Spleen (tissue), 11 donors: ENCODE measurements at regions not wholly inside any gene's neighbourhood (a gene's known extent, or its start where the extent isn't known, plus 50 kb on each side); places are given as distances from the start of the nearest gene placed in this dataset.

ENCODE experiments used
- DNase-seq: peaks from one replicate; pipeline ENCODE4 v3.0.0-alpha.2; 2020
- H3K27ac ChIP-seq, 8 donors: fragments of 200-600 bp; sonication (generic) in 7 of 8; 1 replicate in 4 of 8; 2 replicates in 4 of 8; pipeline versions ENCODE4 v1.5.0 to v1.8.0; 2016 to 2021; ENCODE audit warnings: inconsistent platforms in 4 of 8, mild to moderate bottlenecking in 4 of 8, moderate library complexity in 1 of 8
- H3K27me3 ChIP-seq, 7 donors: fragments of 200-600 bp; sonication (generic) in 6 of 7; replicated peaks in 1 of 7; 1 replicate in 4 of 7; 2 replicates in 3 of 7; pipeline versions ENCODE4 v1.5.0 to v1.8.0; 2016 to 2021; ENCODE audit warnings: inconsistent platforms in 3 of 7, mild to moderate bottlenecking in 1 of 7
- H3K36me3 ChIP-seq, 6 donors: fragments of 200-600 bp; sonication (generic) in 5 of 6; 1 replicate in 4 of 6; 2 replicates in 2 of 6; pipeline versions ENCODE4 v1.5.0 to v1.8.0; 2016 to 2021; ENCODE audit warnings: inconsistent platforms in 2 of 6
- H3K4me1 ChIP-seq, 6 donors: fragments of 200-600 bp; sonication (generic) in 5 of 6; 1 replicate in 3 of 6; 2 replicates in 3 of 6; pipeline versions ENCODE4 v1.5.0 to v1.8.0; 2016 to 2021; ENCODE audit warnings: inconsistent platforms in 3 of 6
- H3K4me3 ChIP-seq, 8 donors: fragments of 200-600 bp; sonication (generic) in 7 of 8; 1 replicate in 4 of 8; 2 replicates in 4 of 8; pipeline versions ENCODE4 v1.5.0 to v1.8.0; 2016 to 2021; ENCODE audit warnings: inconsistent platforms in 4 of 8, mild to moderate bottlenecking in 4 of 8, moderate library complexity in 2 of 8
- H3K9me3 ChIP-seq, 8 donors: fragments of 200-600 bp; sonication (generic) in 7 of 8; 1 replicate in 4 of 8; 2 replicates in 4 of 8; pipeline versions ENCODE4 v1.5.0 to v1.8.0; 2016 to 2021; ENCODE audit warnings: inconsistent platforms in 4 of 8
- CTCF ChIP-seq, 11 experiments: fragments of 200-600 bp in 7 of 11; fragments of 450-650 bp in 4 of 11; sonication (generic) in 4 of 11; IDR thresholded peaks in 8 of 11; conservative IDR thresholded peaks in 3 of 11; 1 replicate in 7 of 11; 2 replicates in 4 of 11; pipeline versions ENCODE4 v1.4.0 to v1.8.0; 2016 to 2021; ENCODE audit warnings: antibody characterized with exemption in 11 of 11, inconsistent platforms in 4 of 11, mild to moderate bottlenecking in 1 of 11
- POLR2A ChIP-seq, 3 donors: fragments of 450-650 bp; IDR thresholded peaks; one replicate each; pipeline ENCODE4 v1.5.1; 2017; ENCODE audit warnings: antibody characterized with exemption in 3 of 3, mild to moderate bottlenecking in 1 of 3
- POLR2AphosphoS5 ChIP-seq, 3 donors: sonication (generic); formaldehyde crosslinking; IDR thresholded peaks; one replicate each; pipeline ENCODE4 v1.5.1; 2017; ENCODE audit warnings: antibody characterized with exemption in 3 of 3
- WGBS, 5 donors: extraction: QIAGEN DNeasy Blood & Tissue Kit in 3 of 5; methylation state at CpG; one replicate each; pipeline versions ENCODE4 v1.1.5 to v1.1.7; 2013 to 2018; 5-methylcytosine and 5-hydroxymethylcytosine counted together
- intact Hi-C: fragments of 100-400 bp; cut with DNase I; formaldehyde crosslinking; loops from one replicate; pipeline ENCODE4 v1.15.0; 2023; ENCODE audit warnings: low total_unique reads
- donor health status: healthy with polysubstance abuse.
- donor health status: DM: no; HTN: no; CAD: no; lungs with moderate emphysema.
- donor health status: DM: no; HTN: no; CAD: no.
- donor health status: Bipolar disorder and iron deficiency.
- donor health status: healthy.
- donor health status: DM: no; HTN: no; CAD: no.
- donor health status: DM: yes; HTN: yes; CAD: no.

GRCh38 chr6:100096936-100097335, 102.9 kb upstream of the MCHR2 start:
- no peak overlapping the region for H3K4me3 ChIP-seq
- H3K4me1 ChIP-seq = no peaks in the 10 kb centered on the region
- no peak for TF ChIP-seq CTCF (IDR thresholded peaks at IDR 0.05 in 8 of 11, conservative IDR thresholded peaks at IDR 0.05 in 3 of 11)
- TF ChIP-seq POLR2A (IDR thresholded peaks at IDR 0.05) = no peak
- TF ChIP-seq POLR2AphosphoS5 (IDR thresholded peaks at IDR 0.05) = no peak
- peaks cover 0 to 4% (median 0%) of the 10 kb centered on the region in 7 donors for H3K27me3 ChIP-seq
- DNase-seq = no peak
- H3K27ac ChIP-seq = no peak overlapping the region
- no peaks in the 10 kb centered on the region for H3K36me3 ChIP-seq
- H3K9me3 ChIP-seq = no peaks in the 10 kb centered on the region
- intact Hi-C loops = no loop called here

GRCh38 chr6:100096341-100096740, 102.3 kb upstream of the MCHR2 start:
- Histone ChIP-seq H3K4me3 (no peak overlapping the region), H3K27ac (no peak overlapping the region), H3K36me3 (no peaks in the 10 kb centered on the region), H3K27me3 (peaks cover 0 to 4% (median 0%) of the 10 kb centered on the region in 7 donors), H3K9me3 (no peaks in the 10 kb centered on the region), H3K4me1 (no peaks in the 10 kb centered on the region)
- 56 to 85% (median 69%) methylated on average over 2 of the region's 2 CpGs for WGBS, 5 donors
- TF ChIP-seq POLR2AphosphoS5 (IDR thresholded peaks at IDR 0.05) (no peak), CTCF (IDR thresholded peaks at IDR 0.05 in 8 of 11, conservative IDR thresholded peaks at IDR 0.05 in 3 of 11) (no peak), POLR2A (IDR thresholded peaks at IDR 0.05) (no peak)
- intact Hi-C loops = no loop called here
- no peak for DNase-seq

- no peak for TF ChIP-seq POLR2A (IDR thresholded peaks at IDR 0.05)
- TF ChIP-seq POLR2AphosphoS5 (IDR thresholded peaks at IDR 0.05) = no peak
- no peak for TF ChIP-seq CTCF (IDR thresholded peaks at IDR 0.05 in 8 of 11, conservative IDR thresholded peaks at IDR 0.05 in 3 of 11)
- Histone ChIP-seq H3K9me3 (no peaks in the 10 kb centered on the region), H3K4me3 (no peak overlapping the region), H3K4me1 (no peaks in the 10 kb centered on the region), H3K36me3 (no peaks in the 10 kb centered on the region), H3K27me3 (no peaks in the 10 kb centered on the region), H3K27ac (no peak overlapping the region)
- DNase-seq = no peak
- intact Hi-C loops = no loop called here
- 83 to 98% (median 90%) methylated on average over 5 to 6 of the region's 6 CpGs for WGBS, 5 donors
Observed at GRCh38 chr6:100093405-100093804, 99.4 kb upstream of the MCHR2 start.

GRCh38 chr6:100088009-100088408, 94.0 kb upstream of the MCHR2 start:
- DNase-seq = no peak
- Histone ChIP-seq H3K4me3 (no peak overlapping the region), H3K4me1 (no peaks in the 10 kb centered on the region), H3K27me3 (no peaks in the 10 kb centered on the region), H3K36me3 (no peaks in the 10 kb centered on the region), H3K9me3 (no peaks in the 10 kb centered on the region), H3K27ac (no peak overlapping the region)
- no peak for TF ChIP-seq POLR2AphosphoS5 (IDR thresholded peaks at IDR 0.05)
- no peak for TF ChIP-seq CTCF (IDR thresholded peaks at IDR 0.05 in 8 of 11, conservative IDR thresholded peaks at IDR 0.05 in 3 of 11)
- no peak for TF ChIP-seq POLR2A (IDR thresholded peaks at IDR 0.05)
- 74 to 91% (median 78%) methylated on average over 1 of the region's 1 CpG for WGBS, 5 donors
- intact Hi-C loops = no loop called here
